Activated T-cell treated with anti-CD3 and anti-CD28 coated beads, Interleukin-2, amount 50 U/mL, for 4 hours (primary cell): ENCODE measurements at regions not wholly inside any gene's neighbourhood (a gene's known extent, or its start where the extent isn't known, plus 50 kb on each side); places are given as distances from the start of the nearest gene placed in this dataset.
"Not testable (repeated sequence)": the region's sequence is repeated elsewhere in the genome, so short reads cannot be mapped to it uniquely, and the experiment has no call there.

Experiments used
- ATAC-seq, 2 donors: fragments of 200-7000 bp; cut with Tn5 transposase; one replicate each; pipeline ENCODE4 v1.10.0; 2021
- DNase-seq: peaks from one replicate; pipeline ENCODE4 v3.0.0-alpha.2; 2020
- H3K27me3 Mint-ChIP-seq: one replicate; pipeline ENCODE4 v1.8.0; 2021; ENCODE audit warnings: low read depth, mixed read lengths
- H3K36me3 Mint-ChIP-seq: one replicate; pipeline ENCODE4 v1.8.0; 2022; ENCODE audit warnings: mixed read lengths; ENCODE audit not compliant: insufficient read depth
- H3K4me1 Mint-ChIP-seq: one replicate; pipeline ENCODE4 v1.8.0; 2021; ENCODE audit warnings: low read depth, mixed read lengths
- H3K4me3 Mint-ChIP-seq: one replicate; pipeline ENCODE4 v1.8.0; 2021; ENCODE audit warnings: mild to moderate bottlenecking, moderate library complexity, mixed read lengths
- H3K9me3 Mint-ChIP-seq: one replicate; pipeline ENCODE4 v1.8.0; 2021; ENCODE audit warnings: mixed read lengths

- Mint-ChIP-seq H3K36me3 (peaks cover 1% of the 10 kb centered on the region), H3K9me3 (peaks cover 21% of the 10 kb centered on the region), H3K4me1 (no peaks in the 10 kb centered on the region), H3K4me3 (no peak overlapping the region), H3K27me3 (no peaks in the 10 kb centered on the region)
- no peak for ATAC-seq
- DNase-seq = no peak
Observed at GRCh38 chr14:31911160-31911559, 165.9 kb upstream of the ARHGAP5 start.

DNA sequence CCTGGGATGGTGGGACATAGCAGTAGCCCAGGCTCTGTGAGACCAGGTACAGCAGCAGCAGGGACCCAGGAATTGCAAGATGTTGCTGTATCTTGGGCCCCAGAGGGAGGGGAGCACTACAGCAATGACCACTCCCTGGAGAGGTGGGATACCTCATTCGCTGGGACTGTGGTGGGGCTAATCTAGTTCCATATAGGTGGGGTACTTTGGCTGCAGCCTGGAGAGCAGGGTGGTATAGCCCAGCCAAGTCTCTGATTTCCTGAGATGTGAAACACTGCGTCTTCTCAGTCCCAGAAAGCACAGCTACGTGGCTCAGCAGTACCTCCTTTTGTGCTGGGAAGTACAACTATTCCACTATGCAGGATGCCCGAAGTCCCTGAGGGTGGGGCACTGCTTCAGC lies 163.7 kb upstream of the ARHGAP5 start:
- peaks cover 3% of the 10 kb centered on the region for H3K27me3 Mint-ChIP-seq
- H3K4me3 Mint-ChIP-seq = no peak overlapping the region
- H3K36me3 Mint-ChIP-seq = peaks cover 1% of the 10 kb centered on the region
- no peak for DNase-seq
- peaks cover 21% of the 10 kb centered on the region for H3K9me3 Mint-ChIP-seq
- no peaks in the 10 kb centered on the region for H3K4me1 Mint-ChIP-seq
- no peak for ATAC-seq

GRCh38 chr14:31918289-31918688 lies 158.8 kb upstream of the ARHGAP5 start:
- ATAC-seq, H3K4me1 Mint-ChIP-seq, H3K27me3 Mint-ChIP-seq, H3K36me3 Mint-ChIP-seq, DNase-seq, H3K4me3 Mint-ChIP-seq, H3K9me3 Mint-ChIP-seq: not testable (repeated sequence)

DNA sequence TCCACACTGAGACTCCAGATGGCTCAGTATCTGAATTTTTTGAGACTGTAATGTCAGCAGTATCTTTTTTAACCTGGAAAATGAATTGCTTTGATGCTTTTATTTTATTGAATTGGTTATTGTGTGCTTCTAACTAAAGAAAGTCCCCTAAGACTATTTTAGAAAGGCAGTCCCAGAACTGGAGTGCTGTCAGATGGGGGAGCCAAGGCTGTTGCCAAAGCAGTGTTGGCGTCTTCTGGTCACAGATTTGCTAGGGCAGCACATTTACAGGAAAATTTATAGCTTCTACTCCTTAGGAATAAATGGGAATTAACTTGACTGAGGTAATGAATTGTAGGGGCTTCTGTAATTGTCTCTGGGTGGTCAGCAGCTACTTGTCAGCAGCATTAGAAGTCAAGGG lies 157.1 kb upstream of the ARHGAP5 start:
- H3K27me3 Mint-ChIP-seq = peaks cover 3% of the 10 kb centered on the region
- no peak overlapping the region for H3K4me3 Mint-ChIP-seq
- H3K36me3 Mint-ChIP-seq = no peaks in the 10 kb centered on the region
- H3K9me3 Mint-ChIP-seq = no peaks in the 10 kb centered on the region
- DNase-seq (no peak), ATAC-seq (no peak)
- no peaks in the 10 kb centered on the region for H3K4me1 Mint-ChIP-seq

DNA sequence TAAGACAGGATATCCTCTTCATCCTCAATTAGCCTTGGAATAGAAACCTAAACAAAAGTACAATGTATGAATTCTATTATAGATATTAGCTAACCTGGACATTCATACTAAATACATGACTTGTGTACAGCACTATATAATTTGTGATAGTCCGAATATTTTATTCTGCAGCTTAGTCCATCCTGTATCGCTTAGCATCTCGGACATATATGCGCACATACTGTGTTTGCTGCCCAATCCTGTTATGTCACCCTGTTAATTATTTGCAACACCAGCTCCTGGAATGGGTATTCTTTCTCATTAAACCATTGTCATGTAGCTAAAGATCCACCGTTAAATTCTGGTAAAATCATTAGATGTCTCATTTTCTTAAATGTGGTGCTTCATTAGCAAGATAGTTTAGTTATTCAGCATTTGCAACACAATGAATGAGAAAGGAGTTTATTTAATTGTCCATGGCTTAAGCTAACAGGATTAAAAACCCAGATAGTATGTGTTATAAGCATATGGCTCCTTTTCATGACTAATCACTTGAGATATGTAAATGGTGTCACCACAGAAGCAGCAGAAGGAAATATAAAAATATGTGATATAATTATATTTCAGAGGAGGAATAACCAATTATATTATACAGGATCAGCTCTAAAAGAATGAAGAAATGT lies 156.0 kb upstream of the ARHGAP5 start:
- DNase-seq = no peak
- Mint-ChIP-seq H3K4me3 (no peak overlapping the region), H3K36me3 (no peaks in the 10 kb centered on the region), H3K9me3 (no peaks in the 10 kb centered on the region), H3K4me1 (no peaks in the 10 kb centered on the region), H3K27me3 (peaks cover 3% of the 10 kb centered on the region)
- ATAC-seq = no peak

DNA sequence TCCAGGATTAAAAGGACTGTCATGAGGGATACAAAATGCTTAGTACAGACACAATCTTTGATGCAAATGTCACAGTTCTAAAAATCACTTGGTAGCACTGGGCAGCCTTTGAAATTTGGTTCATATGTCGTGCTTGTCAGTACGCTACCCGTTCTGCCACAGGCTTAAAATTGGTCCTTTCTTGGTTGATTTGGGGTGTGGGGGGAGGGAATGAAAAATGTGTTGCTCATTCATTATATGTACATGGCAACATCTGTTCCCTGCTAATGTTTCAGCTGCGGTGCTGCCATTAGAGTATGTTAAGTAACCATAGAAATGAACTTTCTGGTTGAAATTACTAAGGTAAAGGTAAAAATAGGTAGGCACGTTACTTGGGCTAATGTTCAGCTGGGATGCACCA lies 155.4 kb upstream of the ARHGAP5 start:
- H3K36me3 Mint-ChIP-seq = no peaks in the 10 kb centered on the region
- H3K4me1 Mint-ChIP-seq = no peaks in the 10 kb centered on the region
- H3K9me3 Mint-ChIP-seq = no peaks in the 10 kb centered on the region
- H3K27me3 Mint-ChIP-seq = peaks cover 3% of the 10 kb centered on the region
- no peak for DNase-seq
- no peak for ATAC-seq
- H3K4me3 Mint-ChIP-seq = no peak overlapping the region

GRCh38 chr14:31926123-31926522 lies 151.0 kb upstream of the ARHGAP5 start:
- Mint-ChIP-seq H3K27me3 (no peaks in the 10 kb centered on the region), H3K9me3 (no peaks in the 10 kb centered on the region), H3K4me1 (peaks cover 8% of the 10 kb centered on the region), H3K36me3 (no peaks in the 10 kb centered on the region), H3K4me3 (no peak overlapping the region)
- no peak for ATAC-seq
- no peak for DNase-seq

- Mint-ChIP-seq H3K4me1 (peaks cover 8% of the 10 kb centered on the region), H3K27me3 (no peaks in the 10 kb centered on the region), H3K36me3 (no peaks in the 10 kb centered on the region), H3K9me3 (no peaks in the 10 kb centered on the region), H3K4me3 (no peak overlapping the region)
- ATAC-seq = no peak
- no peak for DNase-seq
Observed at GRCh38 chr14:31926652-31927347, 150.3 kb upstream of the ARHGAP5 start.

DNA sequence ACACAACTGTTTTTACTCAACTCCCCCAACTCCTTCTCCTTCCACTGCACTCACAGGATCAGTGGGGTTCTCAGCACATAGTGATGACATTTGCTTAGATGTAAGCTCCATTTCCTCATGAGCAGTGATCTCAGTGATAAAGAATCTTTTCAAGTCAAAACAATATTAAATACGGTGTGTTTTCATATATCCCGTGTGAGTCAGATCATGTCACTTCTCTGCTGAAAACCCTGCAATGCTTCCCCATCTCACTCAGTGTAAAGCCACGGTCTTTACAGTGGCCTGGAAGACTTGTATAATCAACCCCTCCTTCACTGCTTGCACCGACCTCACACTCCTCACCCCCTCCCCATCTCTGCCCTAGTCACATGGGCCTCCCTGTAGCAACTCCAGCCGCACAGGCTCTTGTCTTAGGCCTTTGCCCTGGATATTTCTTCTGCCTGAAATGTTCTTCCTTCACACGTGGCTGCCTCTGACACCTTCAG lies 149.7 kb upstream of the ARHGAP5 start:
- H3K4me1 Mint-ChIP-seq = peaks cover 8% of the 10 kb centered on the region
- no peaks in the 10 kb centered on the region for H3K36me3 Mint-ChIP-seq
- ATAC-seq = peak; percentile 75 to 86
- no peaks in the 10 kb centered on the region for H3K9me3 Mint-ChIP-seq
- H3K4me3 Mint-ChIP-seq = no peak overlapping the region
- no peak for DNase-seq
- no peaks in the 10 kb centered on the region for H3K27me3 Mint-ChIP-seq

- H3K9me3 Mint-ChIP-seq = no peaks in the 10 kb centered on the region
- H3K4me3 Mint-ChIP-seq = no peak overlapping the region
- DNase-seq = no peak
- H3K27me3 Mint-ChIP-seq = no peaks in the 10 kb centered on the region
- no peaks in the 10 kb centered on the region for H3K36me3 Mint-ChIP-seq
- ATAC-seq = no peak
- H3K4me1 Mint-ChIP-seq = peaks cover 8% of the 10 kb centered on the region
Observed at GRCh38 chr14:31930070-31930469, 147.0 kb upstream of the ARHGAP5 start.

DNA sequence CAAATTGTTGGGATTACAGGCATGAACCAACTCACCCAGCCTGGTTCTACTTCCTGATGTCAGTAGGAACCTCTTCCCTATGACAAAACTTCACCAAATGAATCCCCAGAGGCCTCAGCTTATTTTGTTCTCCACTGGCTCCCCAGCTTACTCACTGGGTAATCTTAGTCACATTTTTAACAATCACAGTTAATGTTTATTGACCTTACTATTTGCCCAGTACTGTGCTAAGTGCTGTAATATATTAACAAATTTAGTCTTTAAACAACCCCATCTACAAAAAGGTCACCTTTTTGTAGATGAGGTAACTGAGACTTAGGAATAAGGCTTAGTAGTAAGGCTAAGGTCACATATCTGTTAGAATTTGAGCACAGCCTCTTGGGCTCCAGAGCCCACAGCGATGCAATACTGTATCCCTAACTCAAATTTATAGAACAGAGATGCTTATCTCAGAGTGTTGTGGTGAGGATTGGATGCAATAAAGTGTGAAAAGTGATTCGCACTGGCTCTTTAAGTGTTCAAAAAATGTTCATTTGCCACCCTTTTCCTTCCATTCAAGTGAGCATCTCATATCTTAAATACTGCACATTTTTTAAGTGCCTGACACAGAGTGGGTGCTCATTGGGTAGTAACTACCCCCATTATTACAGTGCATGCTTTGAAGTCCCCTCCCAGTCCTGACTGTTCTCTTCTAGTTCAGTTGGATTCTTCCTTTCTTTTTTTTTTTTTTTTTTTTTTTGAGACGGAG lies 146.4 kb upstream of the ARHGAP5 start:
- Mint-ChIP-seq H3K4me1 (peaks cover 8% of the 10 kb centered on the region), H3K27me3 (peaks cover 2% of the 10 kb centered on the region), H3K36me3 (no peaks in the 10 kb centered on the region), H3K9me3 (no peaks in the 10 kb centered on the region), H3K4me3 (no peak overlapping the region)
- no peak for ATAC-seq
- no peak for DNase-seq

DNA sequence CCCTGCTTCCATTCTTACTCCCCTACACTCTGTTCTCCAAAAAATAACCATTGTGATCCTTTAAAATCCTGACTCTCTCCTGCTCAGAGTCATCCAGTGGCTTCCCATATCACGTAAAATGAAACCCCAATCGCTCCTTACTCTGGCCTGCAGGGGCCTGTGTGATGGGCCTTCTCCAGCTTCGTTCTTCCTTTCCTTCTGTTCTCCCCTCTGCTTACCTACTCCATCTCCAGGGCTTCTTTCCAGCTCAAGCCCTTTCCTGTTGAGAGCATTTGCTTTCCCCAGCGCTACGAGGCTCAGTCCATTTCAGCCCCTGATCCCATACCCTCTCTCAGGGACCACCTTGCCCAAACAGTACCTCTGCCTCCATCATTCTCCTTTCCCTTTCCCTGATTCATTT lies 144.4 kb upstream of the ARHGAP5 start:
- H3K4me3 Mint-ChIP-seq = no peak overlapping the region
- no peaks in the 10 kb centered on the region for H3K36me3 Mint-ChIP-seq
- ATAC-seq (no peak), DNase-seq (no peak)
- H3K4me1 Mint-ChIP-seq = peaks cover 7% of the 10 kb centered on the region
- no peaks in the 10 kb centered on the region for H3K9me3 Mint-ChIP-seq
- peaks cover 2% of the 10 kb centered on the region for H3K27me3 Mint-ChIP-seq

GRCh38 chr14:31933716-31934115 lies 143.4 kb upstream of the ARHGAP5 start:
- Mint-ChIP-seq H3K4me1 (peaks cover 12% of the 10 kb centered on the region), H3K36me3 (no peaks in the 10 kb centered on the region), H3K27me3 (peaks cover 2% of the 10 kb centered on the region), H3K4me3 (no peak overlapping the region), H3K9me3 (no peaks in the 10 kb centered on the region)
- DNase-seq = no peak
- no peak for ATAC-seq

DNA sequence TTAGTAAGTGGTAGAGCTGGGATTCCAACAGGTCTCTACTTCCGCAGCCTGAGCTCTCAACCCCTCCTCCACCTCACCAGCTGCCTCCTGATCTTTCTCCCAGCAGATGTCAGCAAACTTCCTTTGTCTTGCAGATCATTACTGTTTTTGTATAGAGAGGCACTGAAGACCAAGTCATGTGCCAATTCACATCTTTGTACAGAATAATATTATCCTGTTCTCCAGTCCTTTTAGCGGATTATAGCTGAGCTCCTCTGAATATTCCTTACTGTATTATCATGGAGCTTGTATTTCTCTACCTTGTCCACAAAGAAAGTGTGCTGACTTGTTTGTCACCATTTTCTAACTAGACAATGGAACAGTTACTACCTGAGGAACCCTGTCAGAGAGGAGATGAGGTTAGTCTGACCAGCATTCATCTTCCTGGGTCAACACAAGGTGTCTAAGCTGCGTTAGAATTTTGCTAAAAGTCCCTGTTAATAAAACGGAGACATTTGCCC lies 142.3 kb upstream of the ARHGAP5 start:
- peaks cover 12% of the 10 kb centered on the region for H3K4me1 Mint-ChIP-seq
- ATAC-seq = no peak
- no peak for DNase-seq
- H3K9me3 Mint-ChIP-seq = no peaks in the 10 kb centered on the region
- H3K36me3 Mint-ChIP-seq = no peaks in the 10 kb centered on the region
- H3K4me3 Mint-ChIP-seq = no peak overlapping the region
- peaks cover 2% of the 10 kb centered on the region for H3K27me3 Mint-ChIP-seq
